ENCODE measurements at regions not wholly inside any gene's neighbourhood (a gene's known extent, or its start where the extent isn't known, plus 50 kb on each side); places are given as distances from the start of the nearest gene placed in this dataset.

DNA sequence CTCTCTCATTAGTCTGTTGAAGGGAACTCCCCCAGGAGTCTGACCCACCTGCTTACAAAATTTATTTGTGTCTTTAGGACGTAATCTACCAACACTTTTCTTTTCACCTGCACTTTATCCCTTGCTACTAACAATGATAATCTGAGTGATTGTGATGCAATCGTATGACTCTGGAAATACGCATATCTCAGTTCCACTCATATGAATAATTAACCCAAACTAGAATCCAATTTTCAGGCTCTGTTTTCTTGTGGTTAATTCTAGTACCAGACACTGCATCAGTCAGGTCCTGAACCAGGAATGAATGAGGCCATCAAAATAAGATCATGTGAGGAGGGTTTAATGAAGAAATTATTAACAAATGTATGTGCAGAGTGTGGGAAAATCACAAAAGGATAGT, 158.4 kb upstream of the SRD5A2 start:
- TF ChIP-seq EP300 (IDR thresholded peaks at IDR 0.05) (no peak), POLR2A (IDR thresholded peaks at IDR 0.05) (no peak)
